Left ventricle myocardium superior (tissue), 1 donor: ENCODE measurements at regions not wholly inside any gene's neighbourhood (a gene's known extent, or its start where the extent isn't known, plus 50 kb on each side); places are given as distances from the start of the nearest gene placed in this dataset.
"Not testable (repeated sequence)": the region's sequence is repeated elsewhere in the genome, so short reads cannot be mapped to it uniquely, and the experiment has no call there.

Experiments
- ATAC-seq: fragments of 200-7000 bp; cut with Tn5 transposase; one replicate; pipeline ENCODE4 v1.9.1; 2020; ENCODE audit warnings: mild to moderate bottlenecking, moderate library complexity
- DNase-seq: peaks from one replicate; pipeline ENCODE4 v3.0.0-alpha.2; 2020
- intact Hi-C: fragments of 100-400 bp; cut with micrococcal nuclease; formaldehyde crosslinking; loops from one replicate; pipeline ENCODE4 v1.11.0; 2022
- donor health status: DM: no; HTN: yes; CAD: no; lungs with severe emphysema.

DNA sequence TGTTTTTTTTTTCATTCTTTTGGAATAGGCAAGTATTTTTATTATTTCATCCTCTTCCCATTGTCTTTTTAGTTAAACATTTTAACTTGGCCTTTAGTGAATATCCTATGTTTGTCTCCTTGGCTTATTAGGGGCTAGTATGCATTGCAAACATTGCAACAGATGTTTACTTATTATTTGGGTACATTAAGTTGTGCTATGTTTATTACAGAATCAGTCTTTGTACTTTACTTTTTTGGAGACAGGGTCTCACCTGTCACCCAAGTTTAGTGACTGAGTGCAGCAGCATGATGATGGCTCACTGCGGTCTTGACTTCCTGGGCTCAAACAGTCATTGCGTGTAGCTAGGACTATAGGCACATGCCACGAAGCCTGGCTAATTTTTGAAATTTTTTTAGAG is 51.1 kb upstream of the NUDT6 start:
- DNase-seq = no peak
- no peak for ATAC-seq
- intact Hi-C loops = no loop called here

DNA sequence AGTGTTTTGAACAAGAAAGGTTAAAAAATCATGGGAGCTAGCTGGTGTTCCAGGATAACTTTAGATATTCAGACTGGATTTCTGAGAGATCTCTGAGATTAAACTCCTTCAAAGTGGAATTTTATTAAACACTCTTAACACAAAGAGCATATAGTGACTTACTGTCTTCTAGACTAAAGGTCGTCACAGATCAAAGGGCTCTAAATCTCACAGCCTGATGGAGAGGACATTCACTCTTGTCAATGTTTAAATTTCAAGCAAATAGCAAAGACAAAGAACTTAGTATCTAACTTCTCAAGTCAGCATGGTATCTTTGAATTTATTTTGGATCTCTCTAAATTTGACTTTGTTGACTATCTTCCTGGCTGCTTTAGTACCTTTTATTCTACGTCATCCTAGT is 53.7 kb upstream of the NUDT6 start:
- no peak for ATAC-seq
- intact Hi-C loops = no loop called here
- no peak for DNase-seq

DNA sequence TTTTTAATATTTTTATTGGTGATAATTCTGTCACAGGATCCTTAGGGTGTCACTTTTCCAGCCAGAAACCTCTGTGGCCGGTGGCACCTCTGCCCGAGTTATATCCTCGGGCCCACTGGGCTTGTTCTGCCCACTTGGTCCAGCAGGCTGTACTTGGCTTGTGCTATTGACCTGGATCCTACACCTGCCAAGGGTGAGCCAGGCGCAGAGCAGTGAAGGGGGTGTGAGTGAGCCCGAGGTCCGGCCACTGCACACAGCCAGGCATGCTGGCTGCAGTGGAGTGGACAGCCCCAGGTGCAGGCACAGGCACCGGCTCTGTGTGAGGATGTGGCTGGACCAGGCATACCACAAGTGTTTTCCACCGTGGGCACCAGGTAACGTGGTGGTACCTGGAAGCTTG is 54.7 kb upstream of the NUDT6 start:
- DNase-seq (no peak), ATAC-seq (no peak)
- intact Hi-C loops = no loop called here

DNA sequence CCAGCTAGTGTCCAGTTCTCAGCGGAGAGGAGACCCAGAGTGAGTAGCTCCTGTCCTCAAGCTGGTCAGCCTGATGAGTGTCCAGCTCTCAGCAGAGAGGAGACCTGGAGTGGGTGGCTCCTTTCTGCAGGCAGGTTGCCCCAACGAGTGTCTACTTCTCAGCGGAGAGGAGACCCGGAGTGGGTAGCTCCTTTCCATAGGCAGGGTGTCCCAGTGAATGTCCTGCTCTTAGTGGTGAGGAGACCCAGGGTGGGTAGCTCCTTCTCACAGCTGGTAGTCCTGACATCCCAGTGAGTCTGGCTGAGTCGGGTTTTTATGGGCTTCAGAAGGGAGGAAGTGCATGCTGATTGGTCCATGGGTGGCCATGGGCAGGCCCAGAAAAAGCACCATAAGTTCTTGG is 55.7 kb upstream of the NUDT6 start:
- intact Hi-C loops = no loop called here
- ATAC-seq (no peak), DNase-seq (no peak)

DNA sequence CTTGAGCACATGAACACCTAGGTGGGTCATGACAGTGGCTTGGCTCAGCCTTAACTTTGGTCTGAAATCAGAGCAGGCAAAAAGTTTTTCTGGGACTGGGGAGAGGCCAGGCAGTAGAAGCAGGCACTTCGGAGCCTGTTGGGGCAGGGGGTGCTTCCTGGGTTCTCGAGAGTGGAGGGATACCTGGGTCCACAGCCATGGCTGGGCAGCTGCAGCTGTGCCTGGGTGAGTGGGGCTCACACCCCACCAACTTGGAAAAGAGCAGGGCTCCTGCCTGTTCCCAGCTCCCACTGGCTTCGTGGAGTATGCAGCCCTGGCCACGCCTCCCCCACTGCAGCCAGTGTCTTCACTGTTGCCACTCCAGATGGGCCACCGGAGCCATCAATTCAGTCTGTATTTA is 56.4 kb upstream of the NUDT6 start:
- no peak for DNase-seq
- intact Hi-C loops = no loop called here
- no peak for ATAC-seq

DNA sequence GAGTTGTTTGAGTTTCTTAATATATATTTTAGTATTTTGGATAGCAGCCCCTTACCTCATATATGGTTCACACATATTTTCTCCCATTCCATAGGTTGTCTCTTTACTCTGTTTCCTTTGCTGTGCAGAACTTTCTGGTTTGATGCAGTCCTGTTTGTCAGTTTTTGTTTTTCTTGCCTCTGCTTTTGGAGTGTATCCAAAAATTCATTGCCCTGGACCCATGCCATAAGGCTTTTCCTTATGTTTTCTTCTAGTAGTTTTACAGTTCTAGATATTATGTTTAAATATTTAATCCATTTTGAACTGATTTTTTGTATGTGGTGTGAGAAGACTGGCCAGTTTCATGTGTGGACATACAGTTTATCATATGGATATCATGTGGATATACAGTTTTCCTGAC is 58.5 kb upstream of the NUDT6 start:
- intact Hi-C loops = no loop called here
- no peak for DNase-seq
- ATAC-seq = no peak

DNA sequence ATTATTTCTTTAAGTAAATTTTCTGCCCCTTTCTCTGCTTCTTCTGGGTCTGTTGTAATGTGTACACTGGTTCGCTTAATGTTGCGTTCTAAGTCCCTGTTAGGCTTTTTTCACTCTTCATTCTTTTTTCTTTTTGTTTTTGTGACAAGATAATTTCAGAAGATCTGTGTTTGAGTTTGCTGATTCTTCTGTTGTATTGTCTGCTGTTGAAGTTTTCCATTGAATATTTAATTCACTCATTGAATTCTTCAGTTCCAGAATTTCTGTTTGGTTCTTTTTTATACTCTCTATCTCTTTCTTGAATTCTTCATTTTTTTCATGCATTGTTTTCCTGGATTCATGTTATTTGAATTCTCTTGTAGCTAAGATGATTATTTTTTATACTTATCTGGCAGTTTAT is 66.3 kb upstream of the NUDT6 start:
- intact Hi-C loops = no loop called here
- ATAC-seq (no peak), DNase-seq (no peak)

DNA sequence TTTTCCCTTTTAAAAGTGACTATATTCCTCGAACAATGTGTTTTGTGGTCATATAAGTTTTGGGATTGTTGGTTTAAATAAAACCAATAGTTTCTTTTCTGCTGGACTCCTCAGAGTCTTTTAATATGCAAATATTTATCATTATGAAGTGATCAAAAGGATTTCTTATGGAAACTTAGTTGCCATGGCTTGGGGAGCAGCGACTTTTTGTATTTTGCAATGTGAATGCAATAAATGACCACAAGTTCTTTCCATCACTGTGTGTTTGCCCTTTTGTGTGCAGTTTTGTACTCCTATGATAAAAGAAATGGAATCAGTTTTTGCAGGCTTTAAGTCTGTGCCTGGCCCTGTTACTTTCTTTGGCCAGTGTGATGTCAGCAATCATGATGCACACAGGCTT is 68.5 kb upstream of the NUDT6 start:
- DNase-seq (no peak), ATAC-seq (no peak)
- intact Hi-C loops = no loop called here

DNA sequence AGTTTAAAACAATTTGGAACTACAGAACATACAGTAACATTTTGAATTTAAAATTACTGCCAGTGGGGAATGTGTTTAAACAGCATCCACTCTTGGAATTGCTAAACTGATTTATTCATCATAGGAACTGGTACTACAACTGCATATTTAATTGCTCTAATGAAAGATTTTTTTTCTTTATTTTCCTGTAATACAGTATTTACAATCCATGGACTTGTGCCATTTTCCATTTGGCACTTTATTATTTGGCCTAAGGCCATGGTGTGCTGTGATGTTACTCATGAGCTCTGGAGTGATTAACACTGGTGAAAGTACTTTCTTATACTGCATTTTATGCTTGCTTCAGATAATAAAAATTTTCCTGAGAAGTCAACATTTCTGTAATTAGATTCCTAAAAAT is 69.7 kb upstream of the NUDT6 start:
- intact Hi-C loops = no loop called here
- DNase-seq = no peak
- ATAC-seq = no peak

DNA sequence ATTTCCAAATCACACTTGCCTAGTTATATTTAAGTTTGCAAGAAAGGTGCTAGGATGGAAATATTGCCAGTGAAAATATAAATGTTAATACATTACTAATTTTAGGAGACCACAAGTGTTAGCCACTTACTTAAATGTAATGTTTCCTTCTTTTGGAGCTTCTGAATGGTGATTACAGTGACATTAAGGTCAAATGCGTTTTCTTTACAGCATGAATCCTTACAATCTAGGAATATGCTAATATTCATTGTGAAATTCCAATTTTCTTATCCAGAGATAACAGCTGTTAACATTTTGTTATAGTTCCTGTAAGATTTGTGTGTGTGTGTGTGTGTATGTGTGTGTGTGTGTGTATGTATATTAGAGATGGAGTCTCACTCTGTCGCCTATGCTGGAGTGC is 70.2 kb upstream of the NUDT6 start:
- intact Hi-C loops = no loop called here
- ATAC-seq = no peak
- no peak for DNase-seq

DNA sequence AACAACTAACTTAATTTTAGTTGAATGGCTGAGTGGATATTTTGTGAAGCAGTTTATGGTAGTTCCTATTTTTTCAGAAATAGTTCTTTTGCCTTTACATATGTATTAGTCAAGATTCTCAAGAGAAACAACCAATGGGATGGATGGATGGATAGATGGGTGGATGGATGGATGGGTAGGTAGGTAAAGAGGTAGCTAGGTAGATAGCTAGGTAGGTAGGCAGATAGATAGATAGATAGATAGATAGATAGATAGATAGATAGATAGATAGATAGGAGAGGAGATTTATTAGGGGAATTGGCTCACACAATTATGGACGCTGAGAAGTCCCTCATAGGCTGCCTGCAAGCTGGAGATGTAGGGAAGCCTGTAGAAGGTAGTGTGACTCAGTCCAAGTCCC is 74.0 kb upstream of the NUDT6 start:
- intact Hi-C loops = no loop called here
- ATAC-seq (no peak), DNase-seq (no peak)

DNA sequence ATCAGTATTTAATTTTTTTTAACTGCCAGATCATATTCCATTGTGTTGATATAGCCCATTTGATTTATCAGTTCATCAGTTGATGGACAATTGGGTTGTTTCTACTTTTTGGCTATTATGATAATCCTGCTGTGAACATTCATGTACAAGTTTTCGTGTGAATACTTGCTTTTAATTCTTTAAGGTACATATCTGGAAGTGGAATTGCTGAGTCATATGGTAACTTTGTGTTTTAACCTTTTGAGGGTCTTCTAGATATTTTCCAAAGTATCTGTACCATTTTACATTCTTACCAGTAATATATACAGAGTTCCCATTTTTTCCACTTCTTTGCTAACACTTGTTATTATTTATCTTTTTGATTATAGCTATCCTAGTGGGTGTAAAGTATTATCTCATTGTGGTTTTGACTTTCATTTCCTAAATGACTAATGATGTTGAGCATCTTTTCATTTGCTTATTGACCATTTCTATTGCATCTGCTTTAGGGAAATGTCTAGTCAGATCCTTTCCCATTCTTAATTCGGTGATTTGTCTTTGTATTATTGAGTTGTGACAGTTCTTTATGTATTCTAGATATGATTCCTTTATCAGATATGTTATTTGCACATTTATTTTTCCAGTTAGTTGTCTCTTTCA is 75.2 kb upstream of the NUDT6 start:
- DNase-seq (no peak), ATAC-seq (no peak)
- intact Hi-C loops = no loop called here

DNA sequence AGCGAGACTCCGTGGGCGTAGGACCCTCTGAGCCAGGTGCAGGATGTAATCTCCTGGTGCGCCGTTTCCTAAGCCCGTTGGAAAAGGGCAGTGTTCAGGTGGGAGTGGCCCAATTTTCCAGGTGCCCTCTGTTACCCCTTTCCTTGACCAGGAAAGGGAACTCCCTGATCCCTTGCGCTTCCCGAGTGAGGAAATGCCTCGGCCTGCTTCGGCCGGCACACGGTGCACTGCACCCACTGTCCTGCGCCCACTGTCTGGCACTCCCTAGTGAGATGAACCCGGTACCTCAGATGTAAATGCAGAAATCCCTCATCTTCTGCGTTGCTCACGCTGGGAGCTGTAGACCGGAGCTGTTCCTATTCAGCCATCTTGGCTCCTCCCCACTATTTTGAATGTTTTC is 81.7 kb upstream of the NUDT6 start:
- intact Hi-C loops, DNase-seq, ATAC-seq: not testable (repeated sequence)

DNA sequence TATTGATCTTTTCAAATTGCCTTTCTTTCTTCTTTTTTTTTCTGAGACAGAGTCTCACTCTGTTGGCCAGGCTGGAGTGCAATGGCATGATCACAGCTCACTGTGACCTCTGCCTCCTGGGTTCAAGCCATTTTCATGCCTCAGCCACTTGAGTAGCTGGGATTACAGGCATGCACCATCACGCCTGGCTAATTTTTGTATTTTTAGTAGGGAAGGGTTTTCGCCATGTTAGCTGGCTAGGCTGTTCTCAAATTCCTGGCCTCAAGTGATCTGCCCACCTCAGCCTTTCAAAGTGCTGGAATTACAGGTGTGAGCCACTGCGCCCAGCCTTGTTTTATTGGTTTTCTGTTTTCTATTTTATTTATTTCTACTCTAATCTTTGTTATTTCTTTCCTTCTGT is 82.7 kb upstream of the NUDT6 start:
- DNase-seq, intact Hi-C loops, ATAC-seq: not testable (repeated sequence)

DNA sequence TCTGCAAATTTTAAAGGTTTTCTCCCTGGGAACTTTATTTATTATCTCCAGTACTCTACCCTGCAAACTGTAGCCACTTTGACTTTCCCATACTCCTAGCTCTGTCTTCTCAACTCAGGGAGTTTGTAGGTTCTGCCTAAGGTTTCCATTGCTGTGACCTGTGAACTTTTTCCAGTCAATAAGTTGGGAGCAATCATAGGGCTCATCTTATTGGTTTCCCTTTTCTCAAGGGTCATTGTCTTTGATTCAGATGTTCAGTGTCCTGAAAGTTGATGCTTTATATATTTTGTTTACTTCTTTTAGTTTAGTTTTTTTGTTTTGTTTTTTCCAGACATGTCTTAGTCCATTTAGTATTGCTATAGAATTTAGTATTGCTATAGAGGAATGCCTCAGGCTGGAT is 85.3 kb upstream of the NUDT6 start:
- ATAC-seq (no peak), DNase-seq (no peak)
- intact Hi-C loops = no loop called here

DNA sequence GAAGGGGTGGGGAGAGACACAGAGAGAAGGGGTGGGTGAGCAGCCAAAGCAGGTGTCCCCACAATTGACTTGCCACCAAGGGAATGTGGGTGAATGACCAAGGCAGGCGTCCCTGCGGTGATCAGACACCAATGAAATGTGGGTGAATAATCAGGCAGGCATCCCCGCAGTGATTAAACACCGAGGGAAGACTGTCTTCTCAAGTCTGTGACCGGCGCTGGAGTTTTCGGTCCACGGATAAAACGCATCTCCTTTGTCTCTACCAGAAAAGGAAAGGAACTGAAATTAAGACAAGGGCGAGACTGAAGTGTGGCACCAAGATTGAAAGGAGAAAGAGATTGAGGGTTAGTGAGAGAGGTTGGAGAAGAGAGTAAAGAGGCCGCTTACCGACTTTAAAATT is 90.0 kb upstream of the NUDT6 start:
- ATAC-seq, intact Hi-C loops, DNase-seq: not testable (repeated sequence)

DNA sequence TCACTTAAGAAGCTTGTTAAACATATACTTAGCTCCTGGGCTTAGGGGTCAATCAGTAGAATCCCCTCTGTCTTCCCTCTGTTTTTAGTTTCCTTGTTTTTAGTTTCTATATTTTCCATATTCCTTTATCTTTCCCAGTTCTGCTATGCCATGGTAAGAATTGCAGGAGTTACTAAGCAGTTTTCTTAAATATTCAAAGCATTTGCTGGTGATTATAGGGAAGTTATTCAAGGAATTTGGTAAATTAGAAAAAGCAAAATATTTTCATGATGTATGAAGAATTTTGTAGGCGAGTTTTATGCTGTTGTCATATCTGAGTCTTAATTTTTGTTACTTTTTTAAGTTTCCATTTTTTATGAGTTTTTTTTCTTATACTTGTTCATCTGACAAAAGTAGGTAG is 91.6 kb upstream of the NUDT6 start:
- DNase-seq (no peak), ATAC-seq (no peak)
- intact Hi-C loops = no loop called here

DNA sequence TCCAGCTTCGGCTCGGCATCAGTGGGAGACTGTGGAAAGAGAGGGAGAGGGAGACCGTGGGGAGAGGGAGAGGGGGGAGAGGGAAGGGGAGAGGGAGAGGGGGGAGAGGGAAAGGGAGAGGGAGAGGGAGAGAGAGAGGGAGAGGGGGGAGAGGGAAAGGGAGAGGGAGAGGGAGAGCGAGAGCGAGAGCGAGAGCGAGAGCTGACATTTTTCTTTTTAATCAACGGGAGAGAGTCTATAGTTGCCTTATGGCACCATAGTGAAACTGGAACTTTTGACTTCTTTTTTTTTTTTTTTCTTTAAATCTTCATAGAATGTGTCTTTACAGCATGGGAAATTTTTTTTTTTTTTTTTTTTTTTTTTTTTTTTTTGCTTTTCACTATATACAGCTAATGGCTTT is 94.7 kb upstream of the NUDT6 start:
- intact Hi-C loops = no loop called here
- DNase-seq = no peak

DNA sequence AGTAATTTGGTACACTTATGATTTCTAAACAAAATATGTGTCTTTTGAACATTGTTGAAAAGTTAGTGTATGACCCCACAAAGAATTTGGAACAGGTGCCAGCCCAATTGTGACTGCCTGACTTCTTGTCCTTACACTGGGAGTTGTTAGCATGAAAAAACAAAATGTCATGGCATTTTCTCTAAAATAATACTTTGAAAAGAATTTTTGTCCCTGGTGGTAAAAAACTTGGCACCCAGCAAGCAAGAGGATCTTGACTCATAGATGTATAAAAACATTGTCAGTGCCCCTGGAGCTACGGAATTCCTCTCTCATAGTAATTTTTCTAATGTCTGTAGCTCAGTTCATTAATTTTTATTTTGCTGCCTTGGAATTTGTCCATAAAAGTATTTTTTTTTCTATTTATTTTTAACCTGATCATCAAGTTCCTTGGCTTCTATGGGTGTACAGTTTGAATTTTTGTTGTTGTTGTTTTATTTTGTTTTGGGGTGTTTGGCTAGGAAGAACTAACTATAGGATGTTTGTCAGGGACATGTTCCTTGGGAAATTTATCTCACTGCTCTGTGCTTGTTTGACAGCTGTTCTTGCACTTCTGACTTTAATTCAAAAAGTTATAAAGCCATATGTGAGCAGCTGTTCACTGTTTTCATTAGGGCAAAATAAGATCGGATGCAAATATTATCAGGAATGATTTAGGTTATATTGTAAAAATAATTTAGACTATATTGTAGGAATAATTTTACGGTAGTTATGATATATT is 95.4 kb upstream of the NUDT6 start:
- DNase-seq = no peak
- intact Hi-C loops = no loop called here
- ATAC-seq = no peak

More for the DNA sequence above, 94.7 kb upstream of the NUDT6 start:
- ATAC-seq = no peak

DNA sequence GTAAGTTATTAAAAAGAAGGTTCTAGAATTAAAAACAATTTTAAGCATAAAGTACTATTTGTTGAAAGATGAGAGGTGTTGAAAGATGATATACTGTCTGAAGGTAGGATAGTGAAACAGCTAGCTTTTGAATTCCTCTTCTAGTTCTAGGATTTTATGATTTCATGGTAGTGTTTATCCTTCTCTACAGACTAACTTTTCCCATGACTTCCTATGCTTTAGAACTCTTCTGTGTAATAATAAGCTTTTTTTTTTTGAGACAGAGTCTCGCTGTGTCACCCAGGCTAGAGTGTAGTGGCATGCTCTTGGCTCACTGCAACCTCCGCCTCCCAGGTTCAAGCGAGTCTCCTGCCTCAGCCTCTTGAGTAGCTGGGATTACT is 96.0 kb upstream of the NUDT6 start:
- DNase-seq (no peak), ATAC-seq (no peak)
- intact Hi-C loops = no loop called here

DNA sequence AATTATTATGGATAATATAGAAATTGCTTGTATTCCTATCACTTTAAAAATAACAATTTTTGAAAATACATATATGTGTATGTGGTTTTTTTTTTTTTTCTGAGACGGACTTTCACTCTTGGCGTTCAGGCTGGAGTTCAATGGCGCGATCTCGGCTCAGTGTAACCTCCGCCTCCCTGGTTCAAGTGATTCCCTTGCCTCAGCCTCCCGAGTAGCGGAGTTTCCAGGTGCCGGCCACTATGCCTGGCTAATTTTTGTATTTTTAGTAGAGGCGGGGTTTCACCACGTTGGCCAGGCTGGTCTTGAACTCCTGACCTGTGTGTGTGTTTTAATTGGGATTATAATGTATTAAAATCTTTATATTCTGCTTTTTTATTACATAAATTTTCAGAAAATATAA is 97.9 kb upstream of the NUDT6 start:
- ATAC-seq (no peak), DNase-seq (no peak)
- intact Hi-C loops = no loop called here
